ENCODE measurements at regions not wholly inside any gene's neighbourhood (a gene's known extent, or its start where the extent isn't known, plus 50 kb on each side); places are given as distances from the start of the nearest gene placed in this dataset.

DNA sequence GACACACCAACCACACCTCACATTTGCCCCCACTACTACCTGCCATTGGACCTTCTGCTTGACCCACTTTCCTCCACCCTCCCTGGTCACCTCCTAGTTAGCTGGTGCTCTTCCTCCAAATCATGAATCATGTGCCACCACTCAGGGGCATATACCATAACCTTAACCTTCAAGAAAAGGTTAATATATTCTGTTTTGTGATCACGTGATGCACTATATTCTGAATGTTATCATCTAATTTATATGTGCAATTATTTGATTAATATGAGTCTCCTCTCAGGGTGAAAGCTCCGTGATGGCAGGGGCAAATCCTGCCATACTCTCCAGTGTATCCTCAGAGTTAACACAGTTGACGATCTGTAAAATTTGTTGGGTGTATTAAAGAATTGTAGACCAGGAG lies 635.5 kb downstream of the XPNPEP1 start:
- Histone ChIP-seq H3K36me3 (no peaks in the 10 kb centered on the region), H3K27ac (no peak overlapping the region), H3K9me3 (no peaks in the 10 kb centered on the region), H3K27me3 (no peaks in the 10 kb centered on the region), H3K4me3 (no peak overlapping the region), H3K4me1 (ENCODE audit: insufficient read depth) (no peaks in the 10 kb centered on the region)
- WGBS, 3 donors: 83 to 94% (median 92%) methylated on average over 3 of the region's 3 CpGs
- no peak for TF ChIP-seq EP300 (IDR thresholded peaks at IDR 0.05)
- no peak for TF ChIP-seq POLR2A (IDR thresholded peaks at IDR 0.05)
- TF ChIP-seq, protein P1, sequence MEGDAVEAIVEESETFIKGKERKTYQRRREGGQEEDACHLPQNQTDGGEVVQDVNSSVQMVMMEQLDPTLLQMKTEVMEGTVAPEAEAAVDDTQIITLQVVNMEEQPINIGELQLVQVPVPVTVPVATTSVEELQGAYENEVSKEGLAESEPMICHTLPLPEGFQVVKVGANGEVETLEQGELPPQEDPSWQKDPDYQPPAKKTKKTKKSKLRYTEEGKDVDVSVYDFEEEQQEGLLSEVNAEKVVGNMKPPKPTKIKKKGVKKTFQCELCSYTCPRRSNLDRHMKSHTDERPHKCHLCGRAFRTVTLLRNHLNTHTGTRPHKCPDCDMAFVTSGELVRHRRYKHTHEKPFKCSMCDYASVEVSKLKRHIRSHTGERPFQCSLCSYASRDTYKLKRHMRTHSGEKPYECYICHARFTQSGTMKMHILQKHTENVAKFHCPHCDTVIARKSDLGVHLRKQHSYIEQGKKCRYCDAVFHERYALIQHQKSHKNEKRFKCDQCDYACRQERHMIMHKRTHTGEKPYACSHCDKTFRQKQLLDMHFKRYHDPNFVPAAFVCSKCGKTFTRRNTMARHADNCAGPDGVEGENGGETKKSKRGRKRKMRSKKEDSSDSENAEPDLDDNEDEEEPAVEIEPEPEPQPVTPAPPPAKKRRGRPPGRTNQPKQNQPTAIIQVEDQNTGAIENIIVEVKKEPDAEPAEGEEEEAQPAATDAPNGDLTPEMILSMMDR (IDR thresholded peaks at IDR 0.05): no peak
- intact Hi-C loops (cut with DNase I): no loop called here
- no peak for DNase-seq

DNA sequence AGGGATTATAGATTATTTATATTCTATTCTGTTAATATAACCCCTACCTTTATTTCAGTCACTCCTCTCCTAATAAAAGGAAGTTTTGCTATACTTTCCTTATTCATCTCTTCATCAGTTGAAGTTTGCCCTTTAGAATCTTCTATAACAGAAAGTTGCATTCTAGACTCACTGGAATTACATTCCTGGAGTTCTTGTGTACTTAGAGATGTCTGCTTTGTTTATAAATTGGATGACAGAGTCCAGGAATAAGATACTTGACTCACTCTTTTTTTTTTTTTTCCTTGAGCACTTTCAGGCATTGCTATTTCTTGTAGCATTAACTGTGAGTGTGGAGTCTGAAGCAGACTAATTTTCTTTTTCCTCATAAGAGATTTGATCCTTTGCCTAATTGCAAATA lies 640.8 kb downstream of the XPNPEP1 start:
- no peak overlapping the region for H3K27ac ChIP-seq
- no peaks in the 10 kb centered on the region for H3K9me3 ChIP-seq
- no peak for TF ChIP-seq EP300 (IDR thresholded peaks at IDR 0.05)
- TF ChIP-seq, protein P1 (IDR thresholded peaks at IDR 0.05): no peak
- no peak for TF ChIP-seq POLR2A (IDR thresholded peaks at IDR 0.05)

DNA sequence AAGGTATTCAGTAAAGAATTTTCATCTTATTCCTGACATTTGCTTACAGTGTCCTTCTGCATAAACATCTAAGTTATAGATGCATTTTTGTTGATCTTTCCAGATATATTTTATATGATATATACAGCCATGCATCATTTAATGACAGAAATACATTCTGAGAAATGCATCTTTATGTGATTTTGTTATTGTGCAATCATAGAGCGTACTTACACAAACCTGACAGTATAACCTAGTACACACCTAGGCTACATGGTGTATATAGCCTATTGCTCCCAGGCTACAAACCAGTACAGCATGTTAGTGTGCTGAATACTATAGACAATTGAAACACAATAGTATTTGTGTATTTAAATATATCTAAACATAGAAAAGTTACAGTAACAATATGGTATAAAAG lies 642.0 kb downstream of the XPNPEP1 start:
- Histone ChIP-seq H3K27me3 (no peaks in the 10 kb centered on the region), H3K36me3 (no peaks in the 10 kb centered on the region), H3K4me1 (ENCODE audit: insufficient read depth) (no peaks in the 10 kb centered on the region), H3K4me3 (no peak overlapping the region), H3K27ac (no peak overlapping the region), H3K9me3 (no peaks in the 10 kb centered on the region)
- no peak for DNase-seq
- TF ChIP-seq EP300 (IDR thresholded peaks at IDR 0.05) (no peak), POLR2A (IDR thresholded peaks at IDR 0.05) (no peak)
- TF ChIP-seq, protein P1 (IDR thresholded peaks at IDR 0.05): no peak
- WGBS, 3 donors: 92 to 98% (median 97%) methylated on average over 1 of the region's 1 CpG
- intact Hi-C loops (cut with DNase I): no loop called here

More for the DNA sequence above, 640.8 kb downstream of the XPNPEP1 start:
- DNase-seq: no peak
- Histone ChIP-seq H3K36me3 (no peaks in the 10 kb centered on the region), H3K27me3 (no peaks in the 10 kb centered on the region), H3K4me3 (no peak overlapping the region), H3K4me1 (ENCODE audit: insufficient read depth) (no peaks in the 10 kb centered on the region)
- intact Hi-C loops (cut with DNase I): no loop called here

DNA sequence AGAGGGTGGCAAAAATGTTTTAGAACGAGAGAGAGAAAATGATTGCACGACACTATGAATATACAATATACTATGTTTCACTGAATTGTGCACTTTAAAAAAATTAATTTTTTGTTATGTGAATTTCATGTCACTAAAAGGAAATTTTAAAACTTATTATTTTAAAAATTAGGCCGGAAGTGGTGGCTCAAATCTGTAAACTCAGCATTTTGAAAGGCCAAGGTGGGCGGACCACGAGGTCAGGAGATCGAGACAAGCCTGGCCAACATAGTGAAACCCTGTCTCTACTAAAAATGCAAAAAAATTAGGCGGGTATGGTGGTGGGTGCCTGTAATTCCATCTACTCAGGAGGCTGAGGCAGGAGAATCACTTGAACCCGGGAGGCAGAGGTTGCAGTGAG lies 642.5 kb downstream of the XPNPEP1 start:
- H3K4me1 ChIP-seq (ENCODE audit: insufficient read depth): no peaks in the 10 kb centered on the region
- intact Hi-C loops (cut with DNase I): no loop called here
- TF ChIP-seq EP300 (IDR thresholded peaks at IDR 0.05) (no peak), POLR2A (IDR thresholded peaks at IDR 0.05) (no peak)
- TF ChIP-seq, protein P1 (IDR thresholded peaks at IDR 0.05): no peak

DNA sequence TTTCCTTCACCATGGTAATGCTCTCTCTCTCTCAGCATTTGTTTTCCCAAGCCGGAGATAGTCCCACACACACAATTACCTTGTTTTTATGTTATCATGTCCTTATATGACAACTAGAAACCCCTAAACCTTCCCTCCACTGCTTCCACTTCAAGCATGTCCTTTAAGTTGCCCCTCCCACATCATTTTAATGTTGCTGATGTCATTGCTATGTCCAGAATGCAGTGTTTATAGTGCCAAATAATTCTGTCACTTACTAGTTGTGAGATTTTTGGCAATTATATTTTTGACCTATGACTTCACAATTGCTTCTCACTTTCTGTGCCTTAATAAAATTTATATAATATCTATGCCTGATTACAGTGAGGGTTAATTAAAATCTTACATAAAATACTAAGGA lies 645.9 kb downstream of the XPNPEP1 start:
- no peak overlapping the region for H3K27ac ChIP-seq
- TF ChIP-seq, protein P1 (IDR thresholded peaks at IDR 0.05): no peak
- no peak for TF ChIP-seq POLR2A (IDR thresholded peaks at IDR 0.05)
- TF ChIP-seq EP300 (IDR thresholded peaks at IDR 0.05): no peak
- H3K4me3 ChIP-seq: no peak overlapping the region
- H3K4me1 ChIP-seq (ENCODE audit: insufficient read depth): no peaks in the 10 kb centered on the region
- no peak for DNase-seq
- intact Hi-C loops (cut with DNase I): no loop called here
- H3K9me3 ChIP-seq: no peaks in the 10 kb centered on the region
- WGBS, 3 donors: 83 to 92% (median 90%) methylated on average over 1 of the region's 1 CpG
- H3K27me3 ChIP-seq: no peaks in the 10 kb centered on the region
- H3K36me3 ChIP-seq: no peaks in the 10 kb centered on the region

More for the DNA sequence above, 642.5 kb downstream of the XPNPEP1 start:
- no peaks in the 10 kb centered on the region for H3K36me3 ChIP-seq
- WGBS, 3 donors: 85 to 90% (median 87%) methylated on average over 8 of the region's 8 CpGs
- no peak overlapping the region for H3K27ac ChIP-seq
- H3K4me3 ChIP-seq: no peak overlapping the region
- DNase-seq: no peak
- no peaks in the 10 kb centered on the region for H3K27me3 ChIP-seq
- no peaks in the 10 kb centered on the region for H3K9me3 ChIP-seq

All from ovary (tissue), 7 donors.